HL-60 (cell line): ENCODE measurements at regions not wholly inside any gene's neighbourhood (a gene's known extent, or its start where the extent isn't known, plus 50 kb on each side); places are given as distances from the start of the nearest gene placed in this dataset.

ENCODE experiments used
- CTCF ChIP-seq: IDR thresholded peaks from one replicate; pipeline ENCODE4 v1.5.1; 2011; ENCODE audit warnings: low read length, control low read depth, inconsistent platforms; ENCODE audit not compliant: insufficient read depth
- POLR2AphosphoS5 ChIP-seq: IDR thresholded peaks from 2 replicates; pipeline ENCODE4 v1.6.1; 2012; ENCODE audit warnings: low read depth

DNA sequence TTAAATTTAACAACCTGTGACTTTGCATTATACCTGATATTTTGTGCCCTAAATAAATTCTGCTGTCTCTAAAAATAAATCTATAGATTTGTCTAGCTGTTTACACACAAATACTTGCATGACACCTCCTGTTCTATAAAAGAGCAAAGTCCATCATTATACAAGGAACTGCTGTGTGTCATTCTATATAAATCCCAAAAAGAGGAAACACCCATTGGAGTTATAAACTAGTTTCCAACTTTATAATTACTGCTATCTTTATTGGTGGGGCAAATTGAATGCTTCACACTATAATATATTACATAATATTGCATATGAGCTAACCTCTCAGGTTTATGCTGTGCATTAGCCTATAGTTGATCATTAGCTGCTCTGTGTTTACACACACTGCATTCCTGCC, 504.4 kb downstream of the SATB2 start:
- no peak for TF ChIP-seq CTCF
- TF ChIP-seq POLR2AphosphoS5 = no peak
